Stimulated activated effector memory CD8-positive, alpha-beta T cell treated with anti-CD3 and anti-CD28 coated beads, Interleukin-12 subunit alpha, Interleukin-12 subunit beta, amount 100 ng/mL, for 72 hours (primary cell): ENCODE measurements at regions not wholly inside any gene's neighbourhood (a gene's known extent, or its start where the extent isn't known, plus 50 kb on each side); places are given as distances from the start of the nearest gene placed in this dataset.
A peak's percentile ranks its signal among the peaks of the same experiment; 100 is the strongest.

ENCODE experiments used
- ATAC-seq: fragments of 150-1000 bp; cut with Tn5 transposase; 2 replicates; pipeline ENCODE4 v1.10.0; 2021
- DNase-seq, 2 donors: peaks; one replicate each; pipeline ENCODE4 v3.0.0; 2021 to 2022; ENCODE audit warnings: low spot score in 2 of 2
- H3K27ac Mint-ChIP-seq: one replicate; pipeline ENCODE4 v1.8.0; 2022; ENCODE audit warnings: mild to moderate bottlenecking, mixed read lengths
- H3K36me3 Mint-ChIP-seq: one replicate; pipeline ENCODE4 v1.8.0; 2022; ENCODE audit warnings: mild to moderate bottlenecking, mixed read lengths
- H3K4me1 Mint-ChIP-seq: one replicate; pipeline ENCODE4 v1.8.0; 2022; ENCODE audit warnings: mixed read lengths
- H3K4me3 Mint-ChIP-seq: one replicate; pipeline ENCODE4 v1.8.0; 2022; ENCODE audit warnings: mild to moderate bottlenecking, mixed read lengths
- H3K9me3 Mint-ChIP-seq: one replicate; pipeline ENCODE4 v1.8.0; 2022; ENCODE audit warnings: mixed read lengths

- no peak for DNase-seq
- Mint-ChIP-seq H3K4me1 (no peaks in the 10 kb centered on the region), H3K36me3 (no peaks in the 10 kb centered on the region), H3K27ac (no peak overlapping the region), H3K4me3 (no peak overlapping the region), H3K9me3 (peaks cover 3% of the 10 kb centered on the region)
- ATAC-seq, result no peak
Observed at GRCh38 chr12:103073630-103074029, 116.2 kb downstream of the ASCL1 start.

GRCh38 chr12:103075848-103076247 lies 118.4 kb downstream of the ASCL1 start:
- H3K27ac Mint-ChIP-seq, result no peak overlapping the region
- H3K4me1 Mint-ChIP-seq, result no peaks in the 10 kb centered on the region
- H3K4me3 Mint-ChIP-seq, result no peak overlapping the region
- DNase-seq (no peak), ATAC-seq (no peak)
- H3K9me3 Mint-ChIP-seq, result no peaks in the 10 kb centered on the region
- no peaks in the 10 kb centered on the region for H3K36me3 Mint-ChIP-seq

- no peak overlapping the region for H3K4me3 Mint-ChIP-seq
Observed at GRCh38 chr12:103077108-103077773, 119.8 kb downstream of the ASCL1 start.

GRCh38 chr12:103085541-103085940 lies 128.1 kb downstream of the ASCL1 start:
- Mint-ChIP-seq H3K4me3 (no peak overlapping the region), H3K4me1 (no peaks in the 10 kb centered on the region), H3K27ac (no peak overlapping the region), H3K9me3 (peaks cover 3% of the 10 kb centered on the region), H3K36me3 (no peaks in the 10 kb centered on the region)
- no peak for ATAC-seq
- no peak for DNase-seq

More at GRCh38 chr12:103077108-103077773, 119.8 kb downstream of the ASCL1 start:
- ATAC-seq (no peak), DNase-seq (no peak)
- H3K36me3 Mint-ChIP-seq, result no peaks in the 10 kb centered on the region
- H3K9me3 Mint-ChIP-seq, result no peaks in the 10 kb centered on the region
- H3K27ac Mint-ChIP-seq, result no peak overlapping the region
- no peaks in the 10 kb centered on the region for H3K4me1 Mint-ChIP-seq

GRCh38 chr12:103086471-103086870 lies 129.0 kb downstream of the ASCL1 start:
- H3K27ac Mint-ChIP-seq, result no peak overlapping the region
- ATAC-seq, result no peak
- no peaks in the 10 kb centered on the region for H3K36me3 Mint-ChIP-seq

GRCh38 chr12:103093499-103094106 lies 136.1 kb downstream of the ASCL1 start:
- Mint-ChIP-seq H3K27ac (no peak overlapping the region), H3K4me3 (no peak overlapping the region), H3K4me1 (no peaks in the 10 kb centered on the region), H3K9me3 (peaks cover 3% of the 10 kb centered on the region), H3K36me3 (no peaks in the 10 kb centered on the region)
- no peak for DNase-seq
- ATAC-seq, result no peak

More at GRCh38 chr12:103086471-103086870, 129.0 kb downstream of the ASCL1 start:
- peaks cover 3% of the 10 kb centered on the region for H3K9me3 Mint-ChIP-seq
- DNase-seq, result no peak
- H3K4me1 Mint-ChIP-seq, result no peaks in the 10 kb centered on the region
- H3K4me3 Mint-ChIP-seq, result no peak overlapping the region

- ATAC-seq (no peak), DNase-seq (no peak)
- Mint-ChIP-seq H3K27ac (no peak overlapping the region), H3K9me3 (peaks cover 6% of the 10 kb centered on the region), H3K4me1 (no peaks in the 10 kb centered on the region), H3K4me3 (no peak overlapping the region), H3K36me3 (no peaks in the 10 kb centered on the region)
Observed at GRCh38 chr12:103097496-103097895, 140.0 kb downstream of the ASCL1 start.

- Mint-ChIP-seq H3K27ac (no peak overlapping the region), H3K4me1 (no peaks in the 10 kb centered on the region), H3K9me3 (peaks cover 3% of the 10 kb centered on the region), H3K4me3 (no peak overlapping the region), H3K36me3 (no peaks in the 10 kb centered on the region)
- DNase-seq, result no peak
- no peak for ATAC-seq
Observed at GRCh38 chr12:103100257-103100831, 142.9 kb downstream of the ASCL1 start.

- ATAC-seq, result peak; percentile 84
- Mint-ChIP-seq H3K27ac (no peak overlapping the region), H3K36me3 (no peaks in the 10 kb centered on the region)
Observed at GRCh38 chr12:103102225-103102744, 144.8 kb downstream of the ASCL1 start.

GRCh38 chr12:103105971-103106597 lies 148.6 kb downstream of the ASCL1 start:
- H3K4me1 Mint-ChIP-seq, result no peaks in the 10 kb centered on the region
- no peak for DNase-seq
- H3K4me3 Mint-ChIP-seq, result no peak overlapping the region
- no peak overlapping the region for H3K27ac Mint-ChIP-seq
- ATAC-seq, result peak; percentile 50
- no peaks in the 10 kb centered on the region for H3K9me3 Mint-ChIP-seq
- H3K36me3 Mint-ChIP-seq, result no peaks in the 10 kb centered on the region

More at GRCh38 chr12:103102225-103102744, 144.8 kb downstream of the ASCL1 start:
- no peak overlapping the region for H3K4me3 Mint-ChIP-seq
- no peaks in the 10 kb centered on the region for H3K4me1 Mint-ChIP-seq
- no peak for DNase-seq
- peaks cover 3% of the 10 kb centered on the region for H3K9me3 Mint-ChIP-seq

GRCh38 chr12:103109861-103110260 lies 152.4 kb downstream of the ASCL1 start:
- H3K4me1 Mint-ChIP-seq, result no peaks in the 10 kb centered on the region
- no peak overlapping the region for H3K27ac Mint-ChIP-seq
- no peak for ATAC-seq
- H3K9me3 Mint-ChIP-seq, result no peaks in the 10 kb centered on the region
- H3K4me3 Mint-ChIP-seq, result no peak overlapping the region
- no peak for DNase-seq
- no peaks in the 10 kb centered on the region for H3K36me3 Mint-ChIP-seq

- no peaks in the 10 kb centered on the region for H3K36me3 Mint-ChIP-seq
- H3K4me3 Mint-ChIP-seq, result no peak overlapping the region
- DNase-seq (no peak), ATAC-seq (no peak)
- H3K27ac Mint-ChIP-seq, result no peak overlapping the region
- H3K9me3 Mint-ChIP-seq, result no peaks in the 10 kb centered on the region
- no peaks in the 10 kb centered on the region for H3K4me1 Mint-ChIP-seq
Observed at GRCh38 chr12:103114296-103115055, 157.0 kb downstream of the ASCL1 start.

GRCh38 chr12:103128862-103129501 lies 171.5 kb downstream of the ASCL1 start:
- H3K27ac Mint-ChIP-seq, result no peak overlapping the region
- DNase-seq (no peak), ATAC-seq (no peak)
- no peaks in the 10 kb centered on the region for H3K4me1 Mint-ChIP-seq
- no peak overlapping the region for H3K4me3 Mint-ChIP-seq
- H3K9me3 Mint-ChIP-seq, result peaks cover 7% of the 10 kb centered on the region
- no peaks in the 10 kb centered on the region for H3K36me3 Mint-ChIP-seq

- ATAC-seq (no peak), DNase-seq (no peak)
- H3K27ac Mint-ChIP-seq, result no peak overlapping the region
- no peaks in the 10 kb centered on the region for H3K4me1 Mint-ChIP-seq
- H3K36me3 Mint-ChIP-seq, result no peaks in the 10 kb centered on the region
- H3K4me3 Mint-ChIP-seq, result no peak overlapping the region
- H3K9me3 Mint-ChIP-seq, result peaks cover 12% of the 10 kb centered on the region
Observed at GRCh38 chr12:103130564-103130963, 173.1 kb downstream of the ASCL1 start.
